Dendritic cell treated with granulocyte-macrophage colony-stimulating factor and Interleukin-4, amounts not matched to agents 40 ng/mL and 50 ng/mL, for 4 days (primary cell): ENCODE measurements at regions not wholly inside any gene's neighbourhood (a gene's known extent, or its start where the extent isn't known, plus 50 kb on each side); places are given as distances from the start of the nearest gene placed in this dataset.
"Not testable (repeated sequence)": the region's sequence is repeated elsewhere in the genome, so short reads cannot be mapped to it uniquely, and the experiment has no call there.

ENCODE experiments used
- H3K27ac Mint-ChIP-seq: one replicate; pipeline ENCODE4 v1.8.0; 2022; ENCODE audit warnings: mild to moderate bottlenecking, mixed read lengths
- H3K27me3 Mint-ChIP-seq: one replicate; pipeline ENCODE4 v1.8.0; 2022; ENCODE audit warnings: mild to moderate bottlenecking, mixed read lengths
- H3K36me3 Mint-ChIP-seq: one replicate; pipeline ENCODE4 v1.8.0; 2022; ENCODE audit warnings: low read depth, mixed read lengths
- H3K4me1 Mint-ChIP-seq: one replicate; pipeline ENCODE4 v1.8.0; 2022; ENCODE audit warnings: low read depth, mixed read lengths
- H3K4me3 Mint-ChIP-seq: one replicate; pipeline ENCODE4 v1.8.0; 2022; ENCODE audit warnings: mild to moderate bottlenecking, moderate library complexity, mixed read lengths
- H3K9me3 Mint-ChIP-seq: one replicate; pipeline ENCODE4 v1.8.0; 2022; ENCODE audit warnings: mixed read lengths
- intact Hi-C: fragments of 100-400 bp; cut with micrococcal nuclease; formaldehyde crosslinking; loops from one replicate; pipeline ENCODE4 v1.15.0; 2022

DNA sequence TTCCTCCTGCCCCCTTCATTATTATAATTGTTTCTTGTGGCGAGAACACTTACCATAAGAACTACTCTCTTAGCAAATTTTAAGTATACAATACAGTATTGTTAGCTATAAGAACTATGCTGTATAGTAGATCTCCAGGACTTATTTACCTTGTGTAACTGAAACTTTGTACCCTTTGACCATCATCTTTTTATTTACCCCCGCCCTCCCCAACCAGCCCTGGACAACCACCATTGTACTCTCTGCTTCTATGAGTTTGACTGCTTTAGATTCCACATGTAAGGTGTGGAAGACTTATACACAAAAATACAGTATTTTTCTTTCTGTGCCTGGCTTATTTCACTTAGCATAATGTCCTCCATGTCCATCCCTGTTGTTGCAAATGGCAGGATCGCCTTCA, 161.1 kb downstream of the PHF8 start:
- intact Hi-C loops = no loop called here
- no peak overlapping the region for H3K27ac Mint-ChIP-seq
- H3K27me3 Mint-ChIP-seq = no peaks in the 10 kb centered on the region

DNA sequence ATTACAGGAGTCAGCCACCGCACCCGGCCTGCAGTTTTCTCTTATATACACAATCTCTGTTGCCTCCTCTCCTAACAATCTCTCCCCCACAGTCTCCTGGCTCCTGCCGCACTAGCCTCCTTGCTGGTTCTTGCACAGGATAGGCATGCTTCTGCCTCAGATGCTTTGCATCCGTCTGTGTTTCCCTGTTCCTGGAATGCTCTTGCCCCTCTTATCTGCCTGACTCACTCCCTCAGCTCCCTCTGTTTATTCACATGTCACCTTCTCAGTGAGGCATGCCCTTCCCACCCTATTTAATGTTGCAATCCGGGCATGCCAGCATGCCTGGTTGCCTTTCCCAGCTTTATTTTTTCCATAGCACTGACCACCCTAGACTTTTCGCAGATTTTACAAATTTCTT, 161.9 kb downstream of the PHF8 start:
- Mint-ChIP-seq H3K27ac (no peak overlapping the region), H3K9me3 (peaks cover 5% of the 10 kb centered on the region), H3K36me3 (no peaks in the 10 kb centered on the region), H3K4me3 (no peak overlapping the region), H3K4me1 (no peaks in the 10 kb centered on the region), H3K27me3 (no peaks in the 10 kb centered on the region)
- intact Hi-C loops = no loop called here

More for the DNA sequence above, 161.1 kb downstream of the PHF8 start:
- no peaks in the 10 kb centered on the region for H3K36me3 Mint-ChIP-seq
- no peaks in the 10 kb centered on the region for H3K9me3 Mint-ChIP-seq
- H3K4me3 Mint-ChIP-seq = no peak overlapping the region
- no peaks in the 10 kb centered on the region for H3K4me1 Mint-ChIP-seq

DNA sequence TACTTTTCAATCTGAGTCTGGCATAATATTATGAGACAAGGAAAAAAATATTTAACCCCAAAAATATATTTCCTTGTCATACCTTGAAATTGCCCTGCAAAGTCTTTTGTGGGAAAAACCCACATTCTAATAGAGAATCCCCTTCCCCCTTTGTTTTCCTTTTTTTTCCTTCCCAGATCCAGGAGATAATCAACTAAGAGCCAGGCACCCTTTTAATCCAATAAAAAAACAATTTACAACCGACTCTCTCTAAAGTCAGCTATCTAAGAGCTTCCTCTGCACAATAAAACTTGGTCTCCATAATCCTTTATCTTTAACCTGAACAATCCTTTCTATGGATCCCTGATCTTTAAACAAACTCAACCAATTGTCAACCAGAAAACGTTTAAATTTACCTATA, 163.5 kb downstream of the PHF8 start:
- H3K36me3 Mint-ChIP-seq, H3K4me3 Mint-ChIP-seq, H3K27ac Mint-ChIP-seq, intact Hi-C loops, H3K27me3 Mint-ChIP-seq, H3K4me1 Mint-ChIP-seq: not testable (repeated sequence)
- H3K9me3 Mint-ChIP-seq = peaks cover 11% of the 10 kb centered on the region

DNA sequence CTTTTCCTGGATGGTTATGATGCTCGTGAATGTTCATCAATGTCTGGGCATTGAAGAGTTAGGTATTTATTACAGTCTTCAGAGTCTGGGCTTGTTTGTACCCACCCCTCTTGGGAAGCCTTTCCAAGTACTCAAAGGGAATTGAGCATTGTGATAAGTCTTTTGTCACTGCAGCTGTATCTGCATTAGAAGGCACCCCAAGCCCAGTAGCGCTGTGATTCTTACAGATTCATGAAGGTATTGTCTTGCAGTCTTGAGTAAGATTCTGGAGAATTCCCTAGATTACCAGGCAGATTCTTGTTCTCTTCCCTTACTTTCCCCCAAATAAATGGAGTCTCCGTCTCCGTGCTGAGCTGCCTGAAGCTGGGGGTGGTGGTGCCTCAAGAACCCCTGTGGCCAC, 173.4 kb upstream of the HUWE1 start:
- intact Hi-C loops = no loop called here
- Mint-ChIP-seq H3K9me3 (no peaks in the 10 kb centered on the region), H3K36me3 (no peaks in the 10 kb centered on the region), H3K4me1 (peaks cover 18% of the 10 kb centered on the region), H3K27ac (no peak overlapping the region), H3K4me3 (no peak overlapping the region), H3K27me3 (no peaks in the 10 kb centered on the region)

DNA sequence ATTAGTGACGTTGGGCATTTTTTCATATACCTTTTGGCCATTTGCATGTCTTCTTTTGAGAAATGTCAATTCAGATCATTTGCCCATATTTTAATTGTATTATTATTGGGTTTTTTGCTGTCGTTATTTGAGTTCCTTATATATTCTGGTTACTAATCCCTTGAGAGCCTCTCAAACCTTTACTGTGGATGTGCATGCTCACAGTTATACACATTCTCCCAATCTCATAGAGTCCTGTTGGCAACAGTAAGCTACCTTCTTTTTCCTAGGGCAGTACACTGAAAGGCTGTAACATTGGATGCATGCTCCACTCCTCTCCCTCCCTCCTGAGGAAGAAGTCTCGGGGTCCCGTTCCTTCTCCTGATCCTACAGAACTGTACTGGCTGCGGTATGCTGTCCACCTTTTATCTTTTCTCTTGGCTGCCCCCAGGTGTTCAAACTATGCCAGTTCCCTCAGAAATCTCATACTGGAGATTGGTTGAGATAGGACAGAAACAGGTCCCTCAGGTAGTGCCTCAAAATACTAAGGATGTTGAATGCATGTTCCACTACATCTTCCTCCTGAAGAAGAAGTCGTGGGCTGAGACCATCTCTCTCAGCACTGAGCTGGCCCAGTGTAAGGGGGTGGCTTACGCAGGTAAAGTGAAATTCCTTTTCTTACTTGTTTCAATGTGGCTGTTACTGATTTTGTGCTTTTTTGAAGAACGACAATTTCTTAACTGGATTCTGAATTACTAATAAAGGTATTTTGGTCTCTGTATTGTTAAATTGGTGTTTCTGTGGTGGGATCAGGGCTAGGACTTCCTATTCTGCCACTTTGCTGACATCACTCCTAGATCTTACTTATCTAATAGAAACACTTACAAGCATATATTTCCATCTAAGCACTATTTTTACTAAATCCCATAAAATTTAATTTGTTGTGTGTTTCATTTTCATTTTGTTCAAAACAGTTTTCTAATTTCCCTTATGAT, 145.4 kb upstream of the HUWE1 start:
- intact Hi-C loops = loop anchor here (5.0 kb wide), 1 partner anchor 155 kb away; no protein-coding TSS in a partner anchor
- no peak overlapping the region for H3K27ac Mint-ChIP-seq
- no peaks in the 10 kb centered on the region for H3K9me3 Mint-ChIP-seq
- no peaks in the 10 kb centered on the region for H3K27me3 Mint-ChIP-seq
- no peak overlapping the region for H3K4me3 Mint-ChIP-seq
- no peaks in the 10 kb centered on the region for H3K4me1 Mint-ChIP-seq
- H3K36me3 Mint-ChIP-seq = no peaks in the 10 kb centered on the region

DNA sequence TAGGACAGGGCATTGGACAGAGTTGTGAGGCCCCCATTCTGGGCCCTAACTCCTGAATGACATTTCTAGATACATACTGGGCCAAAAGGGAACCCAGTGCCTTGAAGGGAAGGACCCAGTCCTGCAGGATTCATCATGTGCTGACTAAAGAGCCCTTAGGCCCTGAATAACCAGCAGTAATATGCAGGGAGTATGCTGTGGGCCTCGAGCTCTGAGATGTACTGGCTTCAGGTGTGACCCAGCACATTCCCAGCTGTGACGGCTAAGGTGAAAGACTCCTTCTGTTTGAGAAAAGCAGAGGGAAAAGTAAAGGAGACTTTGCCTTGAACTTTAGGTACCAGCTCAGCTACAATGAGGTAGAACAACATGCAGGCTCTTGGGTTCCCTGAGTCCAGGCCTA, 138.2 kb upstream of the HUWE1 start:
- H3K36me3 Mint-ChIP-seq = no peaks in the 10 kb centered on the region
- intact Hi-C loops = no loop called here
- no peak overlapping the region for H3K4me3 Mint-ChIP-seq
- no peaks in the 10 kb centered on the region for H3K27me3 Mint-ChIP-seq
- H3K4me1 Mint-ChIP-seq = no peaks in the 10 kb centered on the region
- H3K27ac Mint-ChIP-seq = no peak overlapping the region
- no peaks in the 10 kb centered on the region for H3K9me3 Mint-ChIP-seq

DNA sequence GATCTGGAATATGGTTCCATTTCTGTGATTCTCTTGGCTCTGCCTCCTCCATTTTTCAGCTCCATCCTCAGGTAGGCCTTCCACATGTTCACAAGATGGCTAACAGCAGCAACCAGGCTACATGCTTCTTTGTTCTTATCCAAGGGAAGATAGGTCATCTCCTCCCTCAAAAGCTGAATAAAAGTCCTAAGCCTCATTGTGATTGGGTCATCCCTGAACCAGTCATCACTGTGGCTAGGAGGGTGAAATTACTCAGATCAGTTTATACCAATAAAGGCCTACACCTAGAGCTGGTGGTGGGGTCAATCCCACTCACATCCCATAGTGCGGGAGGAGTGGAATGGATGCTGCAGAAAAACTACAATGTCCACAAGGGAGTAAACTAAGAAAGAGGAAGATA, 131.6 kb upstream of the HUWE1 start:
- intact Hi-C loops, H3K27ac Mint-ChIP-seq, H3K4me3 Mint-ChIP-seq, H3K27me3 Mint-ChIP-seq, H3K4me1 Mint-ChIP-seq, H3K36me3 Mint-ChIP-seq, H3K9me3 Mint-ChIP-seq: not testable (repeated sequence)

DNA sequence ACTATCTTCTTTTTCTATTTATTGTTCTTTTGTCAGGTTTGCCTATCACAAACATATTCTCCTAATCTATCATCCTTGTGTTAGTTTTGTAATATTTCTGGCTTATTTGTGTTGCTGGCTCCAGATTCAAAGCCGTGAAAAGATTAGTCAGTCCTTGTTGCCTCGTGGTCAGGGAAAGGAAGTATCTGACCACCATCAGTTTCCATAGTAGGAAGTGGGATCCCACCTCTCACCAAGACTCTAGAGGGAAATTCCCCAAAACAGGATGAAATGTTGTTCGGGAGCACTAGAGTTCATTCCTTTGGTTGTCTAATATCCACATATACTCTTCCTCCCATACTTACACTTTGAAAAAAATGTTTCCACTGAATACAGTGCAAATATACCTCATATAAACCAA, 131.0 kb upstream of the HUWE1 start:
- intact Hi-C loops = no loop called here
- Mint-ChIP-seq H3K27me3 (no peaks in the 10 kb centered on the region), H3K36me3 (no peaks in the 10 kb centered on the region), H3K4me3 (no peak overlapping the region), H3K4me1 (no peaks in the 10 kb centered on the region), H3K9me3 (no peaks in the 10 kb centered on the region), H3K27ac (no peak overlapping the region)

DNA sequence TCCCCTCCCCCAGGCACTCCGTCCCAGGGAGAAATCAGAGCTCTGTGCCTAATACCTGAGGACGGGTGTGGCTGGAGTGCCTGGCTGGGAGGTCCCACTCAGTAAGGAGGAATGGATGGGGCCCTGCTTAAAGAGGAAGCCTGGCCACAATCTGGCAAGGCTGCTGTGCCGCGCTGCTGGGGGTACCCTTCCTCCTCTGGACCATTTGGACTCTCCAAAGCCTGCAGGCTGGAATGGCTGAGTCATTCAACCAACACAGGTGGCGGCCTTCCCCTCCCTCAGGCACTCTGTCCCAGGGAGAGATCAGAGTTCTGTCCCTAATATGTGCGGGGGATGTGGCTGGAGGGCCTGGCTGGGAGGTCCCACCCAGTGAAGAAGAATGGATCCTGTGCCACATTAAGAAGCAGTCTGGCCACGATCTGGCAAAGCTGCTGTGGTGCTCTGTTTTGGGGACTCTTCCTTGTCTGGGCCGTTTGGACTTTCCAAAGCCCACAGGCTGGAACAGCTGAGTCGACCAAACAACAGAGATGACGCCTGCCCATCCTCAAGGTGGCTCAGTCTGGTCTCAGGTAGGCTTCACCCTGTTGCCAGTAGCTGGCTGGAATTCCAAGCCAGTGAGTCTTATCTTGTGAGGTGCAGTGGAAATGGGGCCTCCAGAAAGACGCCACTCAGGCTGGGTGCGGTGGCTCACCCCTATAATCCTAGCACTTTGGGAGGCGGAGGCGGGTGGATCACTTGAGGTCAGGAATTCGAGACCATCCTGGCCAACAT, 127.3 kb upstream of the HUWE1 start:
- no peaks in the 10 kb centered on the region for H3K9me3 Mint-ChIP-seq
- H3K36me3 Mint-ChIP-seq = no peaks in the 10 kb centered on the region
- H3K27ac Mint-ChIP-seq = no peak overlapping the region
- intact Hi-C loops = no loop called here
- no peak overlapping the region for H3K4me3 Mint-ChIP-seq
- H3K27me3 Mint-ChIP-seq = no peaks in the 10 kb centered on the region
- no peaks in the 10 kb centered on the region for H3K4me1 Mint-ChIP-seq

DNA sequence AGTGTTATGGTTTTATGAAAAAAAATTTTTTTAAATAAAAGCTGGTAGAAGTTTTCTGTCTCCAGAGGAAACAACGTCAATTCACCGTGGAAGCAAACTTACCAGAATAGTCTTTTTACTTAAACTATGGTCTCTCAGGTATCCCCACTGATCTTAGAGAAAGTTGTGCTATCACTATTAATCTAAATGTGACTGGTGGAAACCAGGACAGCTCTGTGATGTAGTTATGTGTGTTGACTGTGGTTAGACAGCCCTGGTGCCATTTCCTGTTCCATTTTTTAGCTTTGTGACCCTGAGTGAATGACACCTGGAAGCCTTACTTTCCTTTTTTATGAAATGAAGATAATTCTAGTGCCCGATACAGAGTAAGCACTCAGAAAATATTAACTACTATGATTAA, 111.8 kb upstream of the HUWE1 start:
- H3K27ac Mint-ChIP-seq = no peak overlapping the region
- H3K4me3 Mint-ChIP-seq = no peak overlapping the region
- H3K9me3 Mint-ChIP-seq = no peaks in the 10 kb centered on the region
- intact Hi-C loops = no loop called here
- H3K27me3 Mint-ChIP-seq = no peaks in the 10 kb centered on the region
- H3K36me3 Mint-ChIP-seq = no peaks in the 10 kb centered on the region
- H3K4me1 Mint-ChIP-seq = peaks cover 21% of the 10 kb centered on the region

DNA sequence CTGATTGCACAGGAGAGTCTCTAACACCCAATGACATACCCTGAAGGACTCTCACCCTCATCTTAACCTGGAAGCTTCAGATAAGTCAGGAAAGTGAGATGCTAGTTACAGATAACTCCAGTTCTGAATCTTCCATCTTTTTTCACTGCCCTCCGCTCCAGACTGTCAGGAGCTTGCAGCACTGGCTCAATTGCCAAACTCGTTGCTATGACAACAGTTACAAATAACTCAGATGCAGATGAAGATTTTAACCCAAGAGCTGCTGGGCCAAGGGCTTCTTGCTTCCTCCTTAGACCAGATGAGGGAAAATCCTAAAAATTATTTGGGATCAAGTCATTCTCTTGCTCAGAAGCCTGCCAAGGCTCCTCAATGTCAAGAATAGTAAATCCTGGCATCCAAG, 109.1 kb upstream of the HUWE1 start:
- Mint-ChIP-seq H3K36me3 (no peaks in the 10 kb centered on the region), H3K9me3 (no peaks in the 10 kb centered on the region), H3K27ac (no peak overlapping the region), H3K27me3 (no peaks in the 10 kb centered on the region), H3K4me3 (no peak overlapping the region), H3K4me1 (peaks cover 21% of the 10 kb centered on the region)
- intact Hi-C loops = no loop called here

DNA sequence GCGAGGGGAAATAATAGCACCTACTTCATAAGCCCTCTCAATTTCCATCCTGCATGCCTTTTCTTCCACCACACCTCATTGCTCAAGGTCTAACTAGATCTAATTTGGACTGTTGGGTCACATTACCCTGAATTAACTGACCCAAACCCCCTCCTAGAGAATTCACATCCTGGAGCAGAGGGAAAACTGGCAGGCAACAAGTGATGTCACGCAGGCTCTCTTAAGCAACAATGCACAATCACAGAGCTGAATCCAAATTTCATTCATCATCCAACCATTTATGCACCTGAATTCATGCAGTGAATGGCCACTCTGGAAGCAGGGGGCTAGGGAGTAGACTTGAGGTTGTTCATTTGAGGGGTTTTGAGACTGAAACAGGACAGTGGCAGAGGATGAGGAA, 107.7 kb upstream of the HUWE1 start:
- intact Hi-C loops = no loop called here
- H3K27me3 Mint-ChIP-seq = no peaks in the 10 kb centered on the region
- no peaks in the 10 kb centered on the region for H3K9me3 Mint-ChIP-seq
- no peak overlapping the region for H3K27ac Mint-ChIP-seq
- H3K36me3 Mint-ChIP-seq = no peaks in the 10 kb centered on the region
- no peak overlapping the region for H3K4me3 Mint-ChIP-seq
- peaks cover 21% of the 10 kb centered on the region for H3K4me1 Mint-ChIP-seq

DNA sequence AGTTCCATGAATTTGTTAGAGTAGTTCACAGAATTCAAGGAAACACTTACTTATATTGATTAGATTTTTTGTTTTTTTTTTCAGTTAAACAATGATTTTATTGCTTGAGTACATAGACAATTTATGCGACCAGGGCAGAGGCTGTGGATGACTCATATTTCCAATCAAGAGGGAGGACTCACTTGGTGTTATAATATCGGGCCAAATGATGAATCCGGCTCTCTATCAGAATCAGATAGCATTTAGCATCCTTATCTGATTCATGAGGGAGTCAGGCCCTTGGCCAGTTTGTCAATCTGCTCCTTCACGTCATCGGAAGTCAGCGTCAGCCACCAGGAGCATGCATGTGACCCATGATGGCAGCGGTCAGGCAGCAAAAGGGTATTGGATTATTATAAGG, 82.3 kb upstream of the HUWE1 start:
- Mint-ChIP-seq H3K27me3 (no peaks in the 10 kb centered on the region), H3K4me1 (no peaks in the 10 kb centered on the region), H3K27ac (no peak overlapping the region), H3K4me3 (no peak overlapping the region), H3K36me3 (no peaks in the 10 kb centered on the region), H3K9me3 (no peaks in the 10 kb centered on the region)
- intact Hi-C loops = no loop called here

DNA sequence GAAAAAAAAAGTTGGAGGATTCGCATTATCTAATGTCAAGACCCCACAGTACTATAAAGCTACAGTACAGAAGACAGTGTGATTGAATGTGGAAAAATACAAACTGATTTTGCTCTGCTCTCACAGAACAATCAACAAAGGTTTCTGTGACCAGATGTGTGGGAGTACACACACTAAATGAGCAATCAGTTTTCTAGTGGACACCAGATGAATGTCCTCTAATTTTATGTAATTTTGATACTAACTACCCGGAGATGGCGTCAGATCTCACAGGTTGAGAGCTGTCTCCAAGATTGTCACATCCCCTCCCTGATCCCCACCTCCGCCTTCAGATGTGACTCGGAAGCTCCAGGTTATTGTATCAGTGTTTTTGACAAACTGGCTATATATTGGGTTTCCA, 81.9 kb upstream of the HUWE1 start:
- intact Hi-C loops = no loop called here
- H3K27ac Mint-ChIP-seq = no peak overlapping the region
- H3K9me3 Mint-ChIP-seq = no peaks in the 10 kb centered on the region
- no peak overlapping the region for H3K4me3 Mint-ChIP-seq
- H3K27me3 Mint-ChIP-seq = no peaks in the 10 kb centered on the region
- no peaks in the 10 kb centered on the region for H3K36me3 Mint-ChIP-seq
- no peaks in the 10 kb centered on the region for H3K4me1 Mint-ChIP-seq
